ENCODE measurements at regions not wholly inside any gene's neighbourhood (a gene's known extent, or its start where the extent isn't known, plus 50 kb on each side); places are given as distances from the start of the nearest gene placed in this dataset.

- H3K79me2 ChIP-seq (ENCODE audit: control insufficient read depth, insufficient read depth, low read length), result no peaks in the 10 kb centered on the region
- no peak overlapping the region for H3K9ac ChIP-seq (ENCODE audit: control insufficient read depth, extremely low read depth, insufficient read depth, low read length)
- no peaks in the 10 kb centered on the region for H3K9me3 ChIP-seq (ENCODE audit: control insufficient read depth, low read depth, low read length)
- no peak for TF ChIP-seq EZH2 (IDR thresholded peaks at IDR 0.05; ENCODE audit: low read length)
- TF ChIP-seq, protein P1, sequence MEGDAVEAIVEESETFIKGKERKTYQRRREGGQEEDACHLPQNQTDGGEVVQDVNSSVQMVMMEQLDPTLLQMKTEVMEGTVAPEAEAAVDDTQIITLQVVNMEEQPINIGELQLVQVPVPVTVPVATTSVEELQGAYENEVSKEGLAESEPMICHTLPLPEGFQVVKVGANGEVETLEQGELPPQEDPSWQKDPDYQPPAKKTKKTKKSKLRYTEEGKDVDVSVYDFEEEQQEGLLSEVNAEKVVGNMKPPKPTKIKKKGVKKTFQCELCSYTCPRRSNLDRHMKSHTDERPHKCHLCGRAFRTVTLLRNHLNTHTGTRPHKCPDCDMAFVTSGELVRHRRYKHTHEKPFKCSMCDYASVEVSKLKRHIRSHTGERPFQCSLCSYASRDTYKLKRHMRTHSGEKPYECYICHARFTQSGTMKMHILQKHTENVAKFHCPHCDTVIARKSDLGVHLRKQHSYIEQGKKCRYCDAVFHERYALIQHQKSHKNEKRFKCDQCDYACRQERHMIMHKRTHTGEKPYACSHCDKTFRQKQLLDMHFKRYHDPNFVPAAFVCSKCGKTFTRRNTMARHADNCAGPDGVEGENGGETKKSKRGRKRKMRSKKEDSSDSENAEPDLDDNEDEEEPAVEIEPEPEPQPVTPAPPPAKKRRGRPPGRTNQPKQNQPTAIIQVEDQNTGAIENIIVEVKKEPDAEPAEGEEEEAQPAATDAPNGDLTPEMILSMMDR (optimal IDR thresholded peaks at IDR 0.05 in 1 of 3, IDR thresholded peaks at IDR 0.05 in 1 of 3, conservative IDR thresholded peaks at IDR 0.05 in 1 of 3; ENCODE audit: extremely low read depth in 1 of 3, insufficient read depth in 2 of 3, low read length in 3 of 3), result no peak
- FAIRE-seq (no peak), DNase-seq (ENCODE audit: low read depth, low spot score) (no peak)
- no peak overlapping the region for H3K27ac ChIP-seq (ENCODE audit: control insufficient read depth, insufficient read depth, low read length)
- dilution Hi-C loops (cut with MboI; ENCODE audit: extremely low pct_ligation_motif_present, low sequenced_read_pairs), result no loop called here
- no peaks in the 10 kb centered on the region for H4K20me1 ChIP-seq (ENCODE audit: control insufficient read depth, extremely low read depth, insufficient read depth, low read length)
- no peak overlapping the region for H3K4me3 ChIP-seq (ENCODE audit: control insufficient read depth in 2 of 3, extremely low read depth in 1 of 3, insufficient read depth in 2 of 3, low read depth in 1 of 3, low read length in 3 of 3)
- no peaks in the 10 kb centered on the region for H3K36me3 ChIP-seq (ENCODE audit: control insufficient read depth in 2 of 2, extremely low read depth in 1 of 2, insufficient read depth in 2 of 2, low read length in 2 of 2)
- H2AFZ ChIP-seq (ENCODE audit: control insufficient read depth, low read length), result no peak overlapping the region
- no peaks in the 10 kb centered on the region for H3K9me1 ChIP-seq (ENCODE audit: control insufficient read depth, extremely low read depth, insufficient read depth, low read length)
- H3K4me1 ChIP-seq (ENCODE audit: control insufficient read depth, extremely low read depth, insufficient read depth, low read length), result no peaks in the 10 kb centered on the region
- no peaks in the 10 kb centered on the region for H3K27me3 ChIP-seq (ENCODE audit: control insufficient read depth, extremely low read depth, insufficient read depth, low read length)
- H3K4me2 ChIP-seq (ENCODE audit: control insufficient read depth, extremely low read depth, insufficient read depth, low read depth, low read length), result no peak overlapping the region
Observed at GRCh38 chr3:102802819-102803420, 368.1 kb downstream of the ZPLD1 start.

- H3K9ac ChIP-seq (ENCODE audit: control insufficient read depth, extremely low read depth, insufficient read depth, low read length), result no peak overlapping the region
- DNase-seq (ENCODE audit: low read depth, low spot score) (no peak), FAIRE-seq (no peak)
- H3K9me1 ChIP-seq (ENCODE audit: control insufficient read depth, extremely low read depth, insufficient read depth, low read length), result no peaks in the 10 kb centered on the region
- no peak overlapping the region for H3K4me3 ChIP-seq (ENCODE audit: control insufficient read depth in 2 of 3, extremely low read depth in 1 of 3, insufficient read depth in 2 of 3, low read depth in 1 of 3, low read length in 3 of 3)
- no peaks in the 10 kb centered on the region for H3K36me3 ChIP-seq (ENCODE audit: control insufficient read depth in 2 of 2, extremely low read depth in 1 of 2, insufficient read depth in 2 of 2, low read length in 2 of 2)
- H3K79me2 ChIP-seq (ENCODE audit: control insufficient read depth, insufficient read depth, low read length), result no peaks in the 10 kb centered on the region
- H3K27me3 ChIP-seq (ENCODE audit: control insufficient read depth, extremely low read depth, insufficient read depth, low read length), result no peaks in the 10 kb centered on the region
- dilution Hi-C loops (cut with MboI; ENCODE audit: extremely low pct_ligation_motif_present, low sequenced_read_pairs), result no loop called here
- no peak overlapping the region for H3K4me2 ChIP-seq (ENCODE audit: control insufficient read depth, extremely low read depth, insufficient read depth, low read depth, low read length)
- H3K9me3 ChIP-seq (ENCODE audit: control insufficient read depth, low read depth, low read length), result no peaks in the 10 kb centered on the region
- TF ChIP-seq, protein P1 (optimal IDR thresholded peaks at IDR 0.05 in 1 of 3, IDR thresholded peaks at IDR 0.05 in 1 of 3, conservative IDR thresholded peaks at IDR 0.05 in 1 of 3; ENCODE audit: extremely low read depth in 1 of 3, insufficient read depth in 2 of 3, low read length in 3 of 3), result no peak
- TF ChIP-seq EZH2 (IDR thresholded peaks at IDR 0.05; ENCODE audit: low read length), result no peak
- H2AFZ ChIP-seq (ENCODE audit: control insufficient read depth, low read length), result no peak overlapping the region
- no peaks in the 10 kb centered on the region for H3K4me1 ChIP-seq (ENCODE audit: control insufficient read depth, extremely low read depth, insufficient read depth, low read length)
- H3K27ac ChIP-seq (ENCODE audit: control insufficient read depth, insufficient read depth, low read length), result no peak overlapping the region
- no peaks in the 10 kb centered on the region for H4K20me1 ChIP-seq (ENCODE audit: control insufficient read depth, extremely low read depth, insufficient read depth, low read length)
Observed at GRCh38 chr3:102810937-102811336, 376.1 kb downstream of the ZPLD1 start.
